GM12891 (cell line): ENCODE measurements at regions not wholly inside any gene's neighbourhood (a gene's known extent, or its start where the extent isn't known, plus 50 kb on each side); places are given as distances from the start of the nearest gene placed in this dataset.

Experiments
- PAX5 ChIP-seq: IDR thresholded peaks from 2 replicates; pipeline ENCODE4 v1.6.1; 2011; ENCODE audit warnings: low read length, moderate library complexity, mild to moderate bottlenecking; ENCODE audit not compliant: insufficient read depth, severe bottlenecking
- POLR2A ChIP-seq: IDR thresholded peaks from 2 replicates; pipeline ENCODE4 v1.6.1; 2011; ENCODE audit warnings: low read depth, low read length, control low read depth
- POLR2AphosphoS5 ChIP-seq: IDR thresholded peaks from 2 replicates; pipeline ENCODE4 v1.6.1; 2011; ENCODE audit warnings: low read depth, low read length, control low read depth
- POU2F2 ChIP-seq: IDR thresholded peaks from 2 replicates; pipeline ENCODE4 v1.6.1; 2011; ENCODE audit warnings: low read depth, mild to moderate bottlenecking, control low read depth, low read length, moderate library complexity
- TAF1 ChIP-seq: IDR thresholded peaks from 2 replicates; pipeline ENCODE4 v1.6.1; 2011; ENCODE audit warnings: low read depth, low read length, control low read depth

GRCh38 chr17:33895491-33895890, 359.6 kb upstream of the CCL2 start:
- TF ChIP-seq POLR2A = no peak
- TF ChIP-seq POLR2AphosphoS5 = no peak
- no peak for TF ChIP-seq TAF1
- TF ChIP-seq PAX5 = no peak
- TF ChIP-seq POU2F2 = no peak
